Tibial artery (tissue), 4 donors: ENCODE measurements at regions not wholly inside any gene's neighbourhood (a gene's known extent, or its start where the extent isn't known, plus 50 kb on each side); places are given as distances from the start of the nearest gene placed in this dataset.
"Not testable (repeated sequence)": the region's sequence is repeated elsewhere in the genome, so short reads cannot be mapped to it uniquely, and the experiment has no call there.

Experiments
- DNase-seq, 2 donors: peaks; one replicate each; pipeline ENCODE4 v3.0.0-alpha.2; 2019
- H3K27ac ChIP-seq, 2 donors: fragments of 200-600 bp; sonication (generic) in 1 of 2; 1 replicate in 1 of 2; 2 replicates in 1 of 2; pipeline ENCODE4 v1.5.1; 2018 to 2019; ENCODE audit warnings: mild to moderate bottlenecking in 1 of 2
- H3K27me3 ChIP-seq, 2 donors: fragments of 200-600 bp; sonication (generic) in 1 of 2; one replicate each; pipeline versions ENCODE4 v1.5.1 to v1.6.0; 2016 to 2019
- H3K36me3 ChIP-seq, 3 donors: fragments of 200-600 bp; sonication (generic) in 2 of 3; one replicate each; pipeline ENCODE4 v1.5.1; 2016 to 2019; ENCODE audit warnings: mild to moderate bottlenecking in 2 of 3
- H3K4me1 ChIP-seq, 4 donors: fragments of 200-600 bp; sonication (generic) in 2 of 4; 1 replicate in 3 of 4; 2 replicates in 1 of 4; pipeline ENCODE4 v1.5.1; 2016 to 2019
- H3K4me3 ChIP-seq, 2 donors: fragments of 200-600 bp; sonication (generic) in 1 of 2; 1 replicate in 1 of 2; 2 replicates in 1 of 2; pipeline ENCODE4 v1.5.1; 2018 to 2019; ENCODE audit warnings: mild to moderate bottlenecking in 2 of 2
- H3K9me3 ChIP-seq, 3 donors: fragments of 200-600 bp; sonication (generic) in 1 of 3; one replicate each; pipeline ENCODE4 v1.5.1; 2016 to 2019
- CTCF ChIP-seq, 2 experiments: fragments of 200-600 bp in 1 of 2; fragments of 450-650 bp in 1 of 2; IDR thresholded peaks; one replicate each; pipeline ENCODE4 v1.5.1; 2017 to 2019; ENCODE audit warnings: antibody characterized with exemption in 2 of 2, mild to moderate bottlenecking in 1 of 2, moderate library complexity in 1 of 2
- intact Hi-C: fragments of 100-400 bp; cut with DNase I; formaldehyde crosslinking; loops from one replicate; pipeline ENCODE4 v1.15.0; 2023; ENCODE audit warnings: low total_unique reads

- H3K9me3 ChIP-seq: no peaks in the 10 kb centered on the region
- intact Hi-C loops: no loop called here
- H3K4me3 ChIP-seq: no peak overlapping the region
- no peaks in the 10 kb centered on the region for H3K36me3 ChIP-seq
- H3K4me1 ChIP-seq: no peaks in the 10 kb centered on the region
- TF ChIP-seq CTCF (IDR thresholded peaks at IDR 0.05): no peak
- no peak overlapping the region for H3K27ac ChIP-seq
- no peak for DNase-seq
- no peaks in the 10 kb centered on the region for H3K27me3 ChIP-seq
Observed at GRCh38 chr4:19025031-19025430, 1003.5 kb upstream of the LCORL start.

GRCh38 chr4:19024047-19024446 is 1002.5 kb upstream of the LCORL start:
- intact Hi-C loops: no loop called here
- no peak for DNase-seq
- no peaks in the 10 kb centered on the region for H3K4me1 ChIP-seq
- H3K27ac ChIP-seq: no peak overlapping the region
- no peak for TF ChIP-seq CTCF (IDR thresholded peaks at IDR 0.05)
- H3K4me3 ChIP-seq: no peak overlapping the region
- no peaks in the 10 kb centered on the region for H3K36me3 ChIP-seq
- H3K27me3 ChIP-seq: no peaks in the 10 kb centered on the region
- no peaks in the 10 kb centered on the region for H3K9me3 ChIP-seq

GRCh38 chr4:19021617-19022016 is 1000.1 kb upstream of the LCORL start:
- DNase-seq: no peak
- Histone ChIP-seq H3K4me1 (no peaks in the 10 kb centered on the region), H3K9me3 (no peaks in the 10 kb centered on the region), H3K27ac (no peak overlapping the region), H3K4me3 (no peak overlapping the region), H3K27me3 (no peaks in the 10 kb centered on the region), H3K36me3 (no peaks in the 10 kb centered on the region)
- TF ChIP-seq CTCF (IDR thresholded peaks at IDR 0.05): no peak
- intact Hi-C loops: no loop called here

- DNase-seq, intact Hi-C loops, H3K9me3 ChIP-seq: not testable (repeated sequence)
Observed at GRCh38 chr4:19016550-19016949, 995.0 kb upstream of the LCORL start.

GRCh38 chr4:19014594-19014993 is 993.0 kb upstream of the LCORL start:
- no peak overlapping the region for H3K4me3 ChIP-seq
- intact Hi-C loops: no loop called here
- no peak overlapping the region for H3K27ac ChIP-seq
- H3K36me3 ChIP-seq: no peaks in the 10 kb centered on the region
- no peaks in the 10 kb centered on the region for H3K9me3 ChIP-seq
- DNase-seq: no peak
- no peaks in the 10 kb centered on the region for H3K27me3 ChIP-seq
- no peak for TF ChIP-seq CTCF (IDR thresholded peaks at IDR 0.05)
- no peaks in the 10 kb centered on the region for H3K4me1 ChIP-seq

More at GRCh38 chr4:19016550-19016949, 995.0 kb upstream of the LCORL start:
- not testable (repeated sequence) for H3K4me1 ChIP-seq, H3K27ac ChIP-seq, H3K36me3 ChIP-seq, H3K27me3 ChIP-seq, H3K4me3 ChIP-seq

- no peaks in the 10 kb centered on the region for H3K9me3 ChIP-seq
Observed at GRCh38 chr4:19010761-19011160, 989.2 kb upstream of the LCORL start.

More at GRCh38 chr4:19010761-19011160, 989.2 kb upstream of the LCORL start:
- H3K4me1 ChIP-seq: no peaks in the 10 kb centered on the region
- H3K4me3 ChIP-seq: no peak overlapping the region
- no peaks in the 10 kb centered on the region for H3K36me3 ChIP-seq
- intact Hi-C loops: no loop called here
- no peak overlapping the region for H3K27ac ChIP-seq
- no peak for TF ChIP-seq CTCF (IDR thresholded peaks at IDR 0.05)
- no peak for DNase-seq
- no peaks in the 10 kb centered on the region for H3K27me3 ChIP-seq
